ENCODE measurements at regions not wholly inside any gene's neighbourhood (a gene's known extent, or its start where the extent isn't known, plus 50 kb on each side); places are given as distances from the start of the nearest gene placed in this dataset.

DNA sequence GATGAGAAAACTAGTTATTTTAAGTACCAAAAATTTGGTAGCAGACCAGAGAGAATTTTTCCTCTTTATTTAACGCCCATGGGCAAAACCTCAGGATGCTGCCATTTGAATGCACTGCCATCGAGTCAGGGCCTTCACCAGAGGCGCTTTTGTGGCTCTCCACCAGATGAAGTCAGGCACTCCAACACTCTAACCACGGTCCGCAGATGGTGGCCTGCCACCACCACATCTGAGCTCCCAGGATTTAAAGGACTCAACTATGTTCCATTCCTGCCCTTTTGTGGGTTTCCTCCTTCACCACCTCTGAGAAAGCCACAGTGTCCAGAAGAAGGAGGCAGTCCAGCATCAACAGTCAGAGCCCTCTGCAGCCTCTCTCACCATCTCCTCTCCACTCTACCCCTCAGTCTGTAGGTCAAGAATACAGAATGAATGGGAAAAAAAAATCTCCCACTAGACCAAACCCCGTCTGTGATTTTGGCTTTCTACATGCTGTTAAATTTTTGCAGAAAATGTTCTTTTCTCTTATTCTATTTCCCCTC lies 647.4 kb downstream of the USP25 start:
- no peak for DNase-seq

DNA sequence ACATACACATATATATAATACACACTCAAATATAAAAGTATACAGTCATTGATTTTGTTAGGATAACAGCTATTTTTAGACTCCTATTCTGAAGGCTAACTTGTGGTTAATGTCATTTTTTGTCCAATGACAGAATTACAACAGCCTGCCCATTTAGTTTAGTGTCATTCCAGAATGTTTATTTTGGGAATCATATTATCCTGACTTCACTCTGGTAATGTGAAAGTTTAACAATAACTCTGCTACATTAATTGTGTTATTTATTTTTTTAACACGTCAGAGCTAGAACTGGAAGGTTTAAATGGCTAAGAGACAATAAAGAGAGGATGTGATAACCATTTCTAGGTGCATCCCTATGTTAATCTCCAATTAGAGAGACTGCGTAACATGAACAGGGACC lies 648.1 kb downstream of the USP25 start:
- no peak for DNase-seq

- no peak for DNase-seq
Measured at GRCh38 chr21:16378525-16378924, 648.7 kb downstream of the USP25 start.

- DNase-seq: no peak
Measured at GRCh38 chr21:16388291-16388690, 658.5 kb downstream of the USP25 start.

GRCh38 chr21:16388911-16389560 lies 659.3 kb downstream of the USP25 start:
- DNase-seq: no peak

DNA sequence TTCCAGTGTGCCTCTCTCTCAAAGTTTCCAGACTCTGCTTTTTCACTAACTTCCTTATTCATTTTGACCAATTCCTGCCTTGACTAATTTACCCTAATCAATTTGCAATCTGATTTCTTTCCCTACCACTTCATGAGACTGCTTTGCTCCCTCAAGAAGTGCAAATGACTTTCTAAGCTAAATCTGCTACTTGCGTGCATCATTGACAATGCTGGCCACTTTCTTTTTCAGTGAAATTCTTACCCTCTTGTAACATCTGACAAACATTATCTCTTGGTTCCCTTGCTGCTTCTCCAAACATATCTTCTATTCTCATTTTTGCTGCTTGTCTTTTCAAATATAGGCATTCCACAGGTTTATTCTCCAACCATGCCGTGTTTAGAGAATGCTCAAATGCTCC lies 659.9 kb downstream of the USP25 start:
- no peak for DNase-seq

DNA sequence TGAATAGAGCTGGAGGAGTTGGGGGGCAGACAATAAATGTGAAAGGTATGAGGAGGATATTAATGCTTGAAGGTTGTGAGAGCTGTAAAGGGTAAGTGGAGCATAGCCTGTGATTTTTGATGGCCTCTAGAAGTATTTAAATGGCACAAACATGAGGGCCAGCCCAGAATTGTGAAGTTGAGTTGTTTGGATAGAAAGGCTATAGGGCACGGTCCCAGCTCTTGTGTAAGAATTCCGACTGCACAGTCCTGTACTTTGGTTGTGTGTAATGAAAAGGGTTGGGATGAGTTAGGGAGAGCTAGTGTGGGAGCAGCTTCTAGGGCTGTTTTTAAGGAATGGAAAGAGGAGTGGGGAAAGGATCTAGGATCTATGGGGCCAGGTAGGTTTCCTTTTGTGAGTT lies 665.5 kb downstream of the USP25 start:
- no peak for DNase-seq

DNA sequence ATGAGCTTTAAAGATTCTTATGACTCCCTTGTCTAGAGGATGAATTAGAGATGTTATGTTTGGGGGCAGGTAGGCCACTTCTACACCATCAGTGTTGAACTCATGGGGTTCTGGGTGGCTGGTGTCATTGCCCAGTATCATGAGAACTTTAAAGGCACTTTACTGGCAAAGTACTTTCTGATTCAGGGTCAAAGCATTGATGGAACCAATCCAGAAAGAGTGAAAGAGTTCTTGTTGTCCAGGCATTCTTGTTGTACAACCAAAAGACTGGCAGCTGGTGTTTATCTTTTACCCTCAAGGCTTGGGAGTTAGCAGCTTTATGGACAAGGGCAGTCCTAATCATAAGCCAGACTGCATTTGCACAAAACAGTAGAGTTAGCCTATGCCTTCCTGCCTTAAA lies 673.0 kb downstream of the USP25 start:
- DNase-seq: no peak

- no peak for DNase-seq
Measured at GRCh38 chr21:16404776-16405175, 675.0 kb downstream of the USP25 start.

GRCh38 chr21:16406355-16406754 lies 676.6 kb downstream of the USP25 start:
- DNase-seq: no peak

DNA sequence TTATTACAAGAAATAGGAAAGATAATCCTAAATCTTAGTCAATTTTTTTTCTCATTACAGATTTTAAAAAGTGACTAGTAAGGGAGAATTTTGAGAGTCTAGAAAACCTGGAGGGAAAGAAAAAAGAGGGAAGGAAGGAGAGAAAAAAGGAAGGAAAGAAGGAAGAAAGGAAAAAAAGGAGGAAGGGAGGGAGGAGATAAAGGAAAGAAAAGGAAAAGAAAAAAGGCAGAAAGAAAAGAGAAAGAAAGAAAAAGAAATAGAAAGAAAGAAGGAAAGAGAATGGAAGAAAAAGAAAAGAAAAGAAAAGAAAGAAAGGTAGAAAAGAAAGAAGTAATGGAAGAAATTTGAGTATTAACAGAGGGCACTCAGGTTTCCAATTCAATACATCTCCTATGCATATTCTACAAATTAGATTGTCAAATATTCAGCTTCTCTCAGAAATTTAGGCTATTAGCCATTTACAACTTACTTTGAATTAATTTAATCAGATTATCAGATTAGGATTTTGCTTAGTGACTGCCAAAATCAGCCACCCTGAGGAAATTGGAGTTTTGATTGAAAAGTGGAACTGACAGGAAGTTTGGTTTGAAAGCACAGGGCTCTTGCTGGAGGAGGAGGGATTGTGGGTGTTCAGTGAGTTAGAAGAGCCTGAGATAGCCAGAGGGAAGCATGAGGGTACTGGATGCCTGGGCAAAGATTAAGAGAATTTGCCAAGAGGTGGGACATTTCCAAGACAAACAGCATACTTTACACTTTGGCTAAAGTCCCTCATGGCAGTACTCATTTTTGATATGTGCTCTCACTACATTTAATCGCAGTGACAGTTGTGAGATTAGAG lies 677.8 kb downstream of the USP25 start:
- no peak for DNase-seq

DNA sequence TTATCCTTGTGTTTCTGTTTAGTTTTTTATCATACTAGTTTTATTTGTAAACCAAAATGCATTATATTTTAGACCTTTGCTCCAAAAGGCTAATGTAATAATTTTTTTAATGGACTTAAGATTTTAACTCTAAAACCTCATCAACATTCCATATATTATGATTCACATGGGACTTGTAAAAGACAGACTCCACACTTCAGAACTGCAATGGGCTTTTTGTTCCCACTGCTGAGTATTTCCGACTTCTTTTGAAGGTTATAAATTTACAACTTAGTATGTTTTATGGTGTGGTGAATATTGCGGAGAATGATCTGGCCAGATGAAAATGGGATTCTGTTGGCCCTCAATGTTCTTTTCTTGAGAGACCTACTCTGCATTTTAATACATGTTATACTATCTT lies 678.5 kb downstream of the USP25 start:
- no peak for DNase-seq

GRCh38 chr21:16409352-16409751 lies 679.6 kb downstream of the USP25 start:
- no peak for DNase-seq

DNA sequence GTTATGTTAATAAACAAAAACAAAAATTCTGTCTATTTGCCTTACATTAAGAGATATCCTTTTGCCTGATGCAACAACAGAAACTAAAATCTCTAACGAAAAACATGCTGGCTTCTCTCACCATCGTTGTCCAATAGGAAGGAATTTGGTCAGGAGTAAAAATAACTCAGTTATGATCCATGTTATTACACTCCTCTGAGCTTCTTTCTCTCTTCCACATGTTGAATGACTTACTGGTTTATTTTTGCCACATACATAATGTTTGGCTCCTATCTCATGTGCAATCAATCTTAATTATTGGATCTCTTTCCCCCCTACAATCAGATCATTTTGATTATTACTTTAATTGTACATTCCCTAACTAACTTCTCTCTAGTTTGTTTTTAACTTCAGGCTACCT lies 688.4 kb downstream of the USP25 start:
- DNase-seq: no peak

GRCh38 chr21:16418642-16419041 lies 688.9 kb downstream of the USP25 start:
- DNase-seq: no peak

DNA sequence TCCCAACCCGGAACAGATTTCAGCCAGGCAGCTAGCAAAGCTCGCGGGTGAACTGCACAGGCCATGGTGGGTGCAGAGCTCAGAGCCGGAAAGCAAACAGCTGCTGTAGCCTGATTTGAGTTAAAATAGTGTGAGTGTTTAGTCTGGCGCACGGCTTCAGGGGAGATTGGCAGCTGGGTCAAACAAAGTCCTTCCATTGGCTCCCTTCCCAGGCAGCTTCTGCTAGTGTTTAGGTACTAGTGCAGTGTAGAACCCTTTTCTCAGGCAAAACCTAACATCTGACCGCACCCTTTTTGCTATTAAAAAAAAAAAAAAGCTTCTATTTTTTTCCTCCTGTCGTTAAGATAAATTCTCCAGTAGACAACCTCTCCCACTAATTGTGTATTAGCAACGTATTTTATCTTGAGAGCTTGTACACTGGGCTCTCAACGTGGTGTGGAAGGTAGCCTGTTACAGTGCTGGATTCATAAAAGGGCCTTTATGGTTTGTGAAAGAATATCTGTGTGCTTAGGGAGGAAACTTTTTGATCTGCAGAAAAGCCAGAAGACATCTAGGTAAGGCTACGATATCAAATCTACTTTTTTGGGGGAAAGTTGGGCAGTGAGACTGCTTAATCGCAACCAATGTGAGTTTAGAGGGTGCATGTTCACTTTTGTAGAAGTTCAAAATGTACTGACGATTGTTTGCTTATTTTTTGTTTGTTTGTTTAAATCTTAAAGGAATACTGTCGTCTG lies 689.6 kb downstream of the USP25 start:
- DNase-seq: no peak

DNA sequence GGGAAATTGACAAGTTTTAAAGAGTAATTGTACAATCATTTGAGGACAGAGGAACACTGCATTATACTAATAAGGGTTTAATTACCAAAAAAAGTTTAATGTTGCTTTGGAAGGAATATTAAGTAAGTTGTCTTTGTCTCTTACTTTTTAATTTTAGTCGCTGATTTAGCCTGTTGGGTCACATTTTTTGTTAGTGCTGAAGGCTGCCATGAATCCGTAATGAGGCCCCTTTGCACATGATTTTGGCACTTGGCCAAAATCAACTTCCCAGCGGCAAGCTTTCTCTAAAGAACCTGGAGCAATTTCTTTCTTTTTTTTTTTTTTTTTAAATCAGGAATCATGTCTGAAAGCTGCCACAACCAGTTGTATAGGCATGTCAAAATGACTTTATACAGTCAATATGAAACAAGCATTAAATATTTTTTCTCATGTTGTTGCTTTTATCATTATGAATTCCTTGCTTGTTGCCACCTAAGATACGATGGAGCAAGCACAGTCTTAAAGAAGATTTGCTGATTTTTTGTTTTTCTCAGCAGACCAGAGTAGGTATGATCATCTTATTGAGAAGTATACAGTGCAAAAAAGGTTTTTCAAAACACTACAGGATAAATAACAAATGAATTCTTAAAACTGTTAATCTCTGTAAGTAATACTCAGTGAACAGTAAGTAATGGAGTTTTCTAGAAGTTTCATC lies 690.4 kb downstream of the USP25 start:
- no peak for DNase-seq

DNA sequence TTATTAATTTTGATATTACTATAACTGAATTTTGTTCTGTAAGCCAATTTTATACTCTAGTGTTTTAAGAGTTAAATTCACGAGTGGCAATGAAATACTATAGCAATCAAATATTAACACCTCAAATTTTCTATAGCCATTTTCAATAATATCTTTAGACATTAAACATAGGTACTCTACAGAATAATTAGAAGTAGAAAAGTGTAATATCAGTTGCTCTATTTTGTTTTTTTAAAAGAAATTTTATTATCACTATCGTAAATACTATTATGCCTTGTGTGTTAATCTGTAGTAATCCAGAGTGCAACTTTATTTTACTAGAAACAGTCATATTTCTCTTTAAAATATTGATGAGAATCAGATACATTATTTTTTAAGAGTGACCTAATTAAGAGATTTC lies 691.2 kb downstream of the USP25 start:
- DNase-seq: no peak

GRCh38 chr21:16421965-16422364 lies 692.2 kb downstream of the USP25 start:
- no peak for DNase-seq

GRCh38 chr21:16422702-16423101 lies 692.9 kb downstream of the USP25 start:
- DNase-seq: no peak

DNA sequence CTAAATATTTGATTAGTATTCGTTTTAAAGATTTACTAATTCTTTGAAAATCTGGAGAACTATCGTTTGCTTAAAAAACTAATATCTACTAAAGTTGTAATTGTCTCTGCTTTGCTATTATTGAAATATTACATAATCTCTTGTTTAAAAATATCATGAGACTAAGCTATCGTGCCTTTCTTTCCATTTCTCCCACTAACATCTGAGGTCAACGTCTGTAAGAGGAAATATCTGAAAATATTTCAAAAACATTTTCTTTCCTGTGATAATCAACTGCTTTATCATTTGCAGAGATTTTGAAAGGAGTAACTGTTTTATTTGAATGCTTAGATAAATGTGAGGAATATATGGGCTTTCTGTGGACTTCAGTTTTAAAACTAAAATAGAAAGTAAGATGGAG lies 694.1 kb downstream of the USP25 start:
- no peak for DNase-seq

DNA sequence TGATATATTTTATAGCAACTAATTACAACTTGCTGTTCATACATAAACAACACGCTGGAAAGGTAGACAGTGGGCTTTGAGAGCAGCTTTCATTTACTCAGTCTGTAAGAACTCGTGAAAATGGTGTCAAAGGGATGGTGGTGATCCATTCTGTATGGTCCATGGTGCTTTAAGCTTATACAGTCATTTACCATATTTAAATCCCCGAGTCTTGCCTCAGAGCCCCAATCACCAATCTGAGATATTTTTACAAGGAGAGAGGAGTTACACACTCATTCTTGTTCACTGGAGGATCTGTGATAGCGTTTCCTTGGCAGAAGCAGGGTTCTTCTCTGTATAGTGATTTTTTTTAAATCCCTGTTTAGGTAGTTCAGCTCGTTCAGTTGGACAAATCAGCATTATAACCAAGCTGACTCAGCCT lies 694.6 kb downstream of the USP25 start:
- DNase-seq: no peak

DNA sequence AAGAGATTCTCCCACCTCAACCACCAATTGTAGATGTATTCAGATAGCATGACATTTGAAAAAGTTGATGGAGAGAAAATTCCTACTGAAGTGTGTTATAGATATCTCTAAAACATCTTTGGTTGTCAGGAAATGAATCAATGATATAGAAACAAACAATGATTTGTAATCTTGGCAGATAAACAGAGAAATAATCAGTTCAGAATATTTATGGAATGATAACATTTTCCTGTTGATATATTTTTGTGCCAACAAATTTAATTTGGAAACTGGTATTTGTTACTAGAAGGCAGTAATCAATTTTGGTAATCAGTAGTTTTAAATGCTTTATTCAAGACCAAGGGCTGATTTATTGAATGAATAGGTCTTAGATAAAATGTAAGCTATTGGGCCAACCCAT lies 695.6 kb downstream of the USP25 start:
- DNase-seq: no peak
